Chondrocyte (in vitro differentiated cells): ENCODE measurements at regions not wholly inside any gene's neighbourhood (a gene's known extent, or its start where the extent isn't known, plus 50 kb on each side); places are given as distances from the start of the nearest gene placed in this dataset.

Experiments used
- DNase-seq: peaks from one replicate; pipeline ENCODE4 v3.0.0; 2021; ENCODE audit warnings: mixed read lengths, low spot score
- H3K27ac Mint-ChIP-seq: one replicate; pipeline ENCODE4 v1.8.0; 2021; ENCODE audit warnings: mild to moderate bottlenecking, moderate library complexity, mixed read lengths; ENCODE audit not compliant: unreplicated experiment
- H3K27me3 Mint-ChIP-seq: 2 replicates; pipeline ENCODE4 v1.8.0; 2021; ENCODE audit warnings: low read depth, mixed read lengths
- H3K36me3 Mint-ChIP-seq: 2 replicates; pipeline ENCODE4 v1.8.0; 2021; ENCODE audit warnings: low read depth, mixed read lengths
- H3K4me1 Mint-ChIP-seq: 2 replicates; pipeline ENCODE4 v1.8.0; 2021; ENCODE audit warnings: low read depth, mild to moderate bottlenecking, mixed read lengths
- H3K4me3 Mint-ChIP-seq: one replicate; pipeline ENCODE4 v1.8.0; 2021; ENCODE audit warnings: mild to moderate bottlenecking, moderate library complexity, mixed read lengths; ENCODE audit not compliant: unreplicated experiment
- H3K9me3 Mint-ChIP-seq: 2 replicates; pipeline ENCODE4 v1.8.0; 2021; ENCODE audit warnings: low read depth, mixed read lengths
- CTCF ChIP-seq: fragments of 200-600 bp; sonication (generic); IDR thresholded peaks from 2 replicates; pipeline ENCODE4 v1.5.0; 2021; ENCODE audit warnings: antibody characterized with exemption, mild to moderate bottlenecking, moderate library complexity

DNA sequence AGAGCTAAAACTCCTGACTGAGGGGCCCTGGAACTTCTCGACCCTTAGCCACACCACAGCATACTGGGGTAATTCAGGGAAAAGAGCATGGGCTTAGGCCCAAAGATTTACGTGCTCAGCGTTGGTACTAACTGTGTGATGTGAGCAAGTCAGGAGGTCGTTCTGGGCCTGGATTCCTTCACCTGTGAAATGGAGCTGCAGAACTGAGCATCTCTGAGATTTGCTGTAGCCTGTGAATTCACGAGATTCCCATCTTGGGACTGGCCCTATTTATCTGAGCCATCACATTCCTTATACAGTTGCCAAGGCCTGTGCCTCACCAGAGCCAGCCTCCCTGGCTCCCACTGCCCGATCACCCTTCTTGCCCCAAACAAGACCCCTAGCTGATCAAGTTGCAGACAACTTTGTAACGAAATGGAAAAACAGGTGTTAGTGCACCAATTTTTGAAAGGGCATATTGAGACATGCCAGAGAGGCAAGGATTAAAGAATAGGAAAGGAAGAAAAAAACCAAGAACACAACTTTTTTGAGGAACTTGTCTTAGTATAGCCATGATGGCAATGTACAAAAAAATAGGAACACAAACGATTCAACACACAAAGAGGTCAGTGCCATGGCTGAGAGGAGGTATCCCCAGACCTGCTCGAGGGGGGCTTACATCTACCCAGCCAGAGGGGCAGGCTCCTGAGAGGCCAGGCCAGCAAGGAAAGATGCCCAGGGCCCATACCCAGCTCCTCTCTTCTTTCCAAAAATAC is 323.0 kb upstream of the JARID2 start:
- H3K27ac Mint-ChIP-seq: no peak overlapping the region

DNA sequence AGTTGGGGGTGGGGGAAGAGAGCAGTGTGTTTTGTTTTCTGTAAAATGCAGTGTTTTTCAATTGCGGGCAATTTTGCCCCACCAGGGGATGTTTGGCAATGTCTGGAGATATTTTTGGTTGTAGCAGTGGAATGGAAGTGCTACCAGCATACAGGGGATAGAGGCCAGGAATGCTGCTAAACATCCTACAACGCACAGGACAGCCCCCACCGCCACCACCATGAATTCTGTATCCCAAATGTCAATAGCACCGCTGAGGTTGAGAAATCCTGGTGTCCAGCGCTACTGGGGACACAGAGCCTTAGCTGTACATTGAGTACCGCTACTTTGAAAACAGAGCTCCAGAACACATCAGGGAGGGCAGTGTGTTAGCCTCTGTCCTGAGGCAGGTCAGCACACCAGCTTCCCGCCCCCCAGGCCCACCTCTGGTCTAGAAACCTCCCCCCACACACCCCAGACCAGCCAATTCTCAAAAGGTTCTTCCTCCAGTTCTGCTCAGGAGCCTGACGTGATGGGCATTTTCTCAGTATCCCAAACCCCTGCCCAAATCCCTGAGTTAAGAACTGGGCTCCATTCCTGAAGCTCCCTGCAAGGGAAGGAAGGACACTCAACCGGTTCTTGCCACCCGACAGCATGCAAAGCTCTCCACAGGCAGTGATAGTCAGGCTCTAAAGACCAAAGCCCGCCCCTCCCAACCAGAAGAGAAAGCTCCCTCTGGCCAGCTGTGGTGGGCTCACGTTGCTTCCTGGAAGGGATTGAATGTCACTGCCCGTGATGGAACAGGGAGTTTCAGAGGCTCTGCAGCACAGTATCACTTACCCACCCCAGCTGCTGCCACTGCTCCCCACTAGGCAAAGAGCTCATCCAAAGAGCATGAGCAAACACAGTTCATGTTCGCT is 321.5 kb upstream of the JARID2 start:
- peaks cover 15% of the 10 kb centered on the region for H3K4me1 Mint-ChIP-seq
- no peak overlapping the region for H3K27ac Mint-ChIP-seq
- TF ChIP-seq CTCF: no peak
- no peaks in the 10 kb centered on the region for H3K36me3 Mint-ChIP-seq
- H3K9me3 Mint-ChIP-seq: no peaks in the 10 kb centered on the region
- H3K27me3 Mint-ChIP-seq: no peaks in the 10 kb centered on the region
- H3K4me3 Mint-ChIP-seq: no peak overlapping the region
- no peak for DNase-seq

More for the DNA sequence above, 323.0 kb upstream of the JARID2 start:
- Mint-ChIP-seq H3K36me3 (no peaks in the 10 kb centered on the region), H3K4me3 (no peak overlapping the region), H3K27me3 (peaks cover 1% of the 10 kb centered on the region), H3K9me3 (no peaks in the 10 kb centered on the region), H3K4me1 (peaks cover 15% of the 10 kb centered on the region)
- no peak for DNase-seq
- TF ChIP-seq CTCF: no peak

DNA sequence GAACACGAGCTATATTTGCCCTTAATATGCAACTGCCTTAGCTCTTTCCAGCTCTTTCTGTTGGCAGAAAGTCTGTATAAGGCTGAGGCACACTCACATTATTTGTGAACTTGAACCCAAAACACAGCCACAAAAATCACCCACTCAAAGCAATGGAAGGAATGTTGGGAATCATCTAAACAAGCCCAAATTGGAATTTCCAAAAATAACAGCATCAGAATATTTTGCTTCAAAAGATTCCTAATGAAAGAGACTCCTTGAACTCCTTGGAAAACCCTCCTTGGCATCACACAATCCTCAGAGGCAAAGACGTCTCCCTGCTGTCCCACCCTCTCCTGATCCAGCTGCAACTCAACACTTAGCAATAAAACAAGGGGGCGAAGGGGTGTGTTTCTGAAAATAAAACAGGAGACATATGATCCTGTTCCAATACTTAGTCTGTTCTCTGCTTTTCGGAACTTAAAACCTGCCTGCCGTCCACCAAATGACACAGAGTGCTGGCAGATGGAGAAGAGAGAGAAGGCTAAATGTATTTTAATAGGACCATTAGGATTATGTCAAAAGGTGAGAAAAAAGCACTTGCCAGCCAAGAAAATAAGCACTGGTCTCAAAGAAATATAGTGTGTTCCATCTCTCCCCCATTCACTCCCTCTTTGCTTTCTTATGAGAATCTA is 320.7 kb upstream of the JARID2 start:
- H3K36me3 Mint-ChIP-seq: no peaks in the 10 kb centered on the region
- no peak for DNase-seq
- H3K4me3 Mint-ChIP-seq: no peak overlapping the region
- no peak overlapping the region for H3K27ac Mint-ChIP-seq
- no peaks in the 10 kb centered on the region for H3K9me3 Mint-ChIP-seq
- peaks cover 15% of the 10 kb centered on the region for H3K4me1 Mint-ChIP-seq
- no peak for TF ChIP-seq CTCF
- H3K27me3 Mint-ChIP-seq: no peaks in the 10 kb centered on the region

DNA sequence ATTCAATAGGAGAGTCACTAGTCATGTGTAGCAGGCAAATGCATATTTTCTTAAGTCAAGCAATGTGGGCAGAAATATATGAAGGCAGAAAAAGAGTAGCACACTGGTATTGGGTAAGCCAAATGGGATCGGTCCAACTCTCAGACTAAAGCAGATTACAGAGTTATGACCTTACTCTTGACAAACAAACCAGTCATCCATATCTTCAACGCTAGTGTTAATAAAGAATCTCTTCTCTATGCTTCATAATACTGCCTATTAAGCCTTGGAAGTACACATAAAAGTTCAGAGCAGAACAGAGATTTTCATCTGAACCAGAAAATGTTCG is 320.2 kb upstream of the JARID2 start:
- Mint-ChIP-seq H3K4me1 (peaks cover 15% of the 10 kb centered on the region), H3K27me3 (no peaks in the 10 kb centered on the region), H3K4me3 (no peak overlapping the region), H3K27ac (no peak overlapping the region), H3K9me3 (no peaks in the 10 kb centered on the region), H3K36me3 (no peaks in the 10 kb centered on the region)
- TF ChIP-seq CTCF: no peak
- DNase-seq: no peak

- no peak overlapping the region for H3K4me3 Mint-ChIP-seq
- H3K4me1 Mint-ChIP-seq: peaks cover 15% of the 10 kb centered on the region
- no peak for TF ChIP-seq CTCF
- DNase-seq: no peak
- H3K9me3 Mint-ChIP-seq: no peaks in the 10 kb centered on the region
- H3K27me3 Mint-ChIP-seq: no peaks in the 10 kb centered on the region
- no peak overlapping the region for H3K27ac Mint-ChIP-seq
- H3K36me3 Mint-ChIP-seq: no peaks in the 10 kb centered on the region
These were observed 318.5 kb upstream of the JARID2 start for GRCh38 chr6:14927398-14927797.
